H1 (cell line): ENCODE measurements at regions not wholly inside any gene's neighbourhood (a gene's known extent, or its start where the extent isn't known, plus 50 kb on each side); places are given as distances from the start of the nearest gene placed in this dataset.

Experiments
- CHD1 ChIP-seq: IDR thresholded peaks from 2 replicates; pipeline ENCODE4 v1.6.1; 2012; ENCODE audit warnings: low read depth, low read length, improper control_type of control experiment
- CHD7 ChIP-seq: fragments of 300-600 bp; sonication (generic); IDR thresholded peaks from 2 replicates; pipeline ENCODE4 v1.7.1; 2012; ENCODE audit warnings: low read length, moderate library complexity, mild to moderate bottlenecking, inconsistent platforms; ENCODE audit not compliant: insufficient replicate concordance
- EGR1 ChIP-seq: IDR thresholded peaks from 2 replicates; pipeline ENCODE4 v1.6.1; 2011; ENCODE audit warnings: low read depth, low read length, borderline replicate concordance
- NRF1 ChIP-seq: IDR thresholded peaks from 2 replicates; pipeline ENCODE4 v1.6.1; 2011; ENCODE audit warnings: mild to moderate bottlenecking, low read depth, low read length, improper control_type of control experiment
- SUZ12 ChIP-seq: fragments of 200-600 bp; sonication (generic); IDR thresholded peaks from 2 replicates; pipeline ENCODE4 v1.6.1; 2012; ENCODE audit warnings: mild to moderate bottlenecking, inconsistent platforms, low read length, moderate library complexity, mixed read lengths

GRCh38 chr9:25254051-25254450, 424.2 kb downstream of the TUSC1 start (continued):
- TF ChIP-seq CHD7 (no peak), CHD1 (no peak), SUZ12 (no peak), NRF1 (no peak), EGR1 (no peak)
